ENCODE measurements at regions not wholly inside any gene's neighbourhood (a gene's known extent, or its start where the extent isn't known, plus 50 kb on each side); places are given as distances from the start of the nearest gene placed in this dataset.

GRCh38 chr1:222138095-222138494, 396.2 kb upstream of the DUSP10 start:
- Histone ChIP-seq H3K4me3 (ENCODE audit: insufficient read depth, low read length) (no peak overlapping the region), H3K27ac (ENCODE audit: low read depth, low read length) (no peak overlapping the region), H3K27me3 (ENCODE audit: insufficient read depth, low read length) (no peaks in the 10 kb centered on the region), H2AFZ (ENCODE audit: low read length) (no peak overlapping the region), H3K9me3 (ENCODE audit: low read depth, low read length) (no peaks in the 10 kb centered on the region), H3K79me2 (ENCODE audit: insufficient read depth, low read length) (no peaks in the 10 kb centered on the region), H4K20me1 (ENCODE audit: insufficient read depth, low read length) (no peaks in the 10 kb centered on the region), H3K4me1 (ENCODE audit: insufficient read depth, low read length) (no peaks in the 10 kb centered on the region), H3K36me3 (ENCODE audit: insufficient read depth, low read length) (no peaks in the 10 kb centered on the region), H3K4me2 (ENCODE audit: insufficient read depth, low read length) (no peak overlapping the region)
- TF ChIP-seq CTCF (IDR thresholded peaks at IDR 0.05; ENCODE audit: extremely low read depth, low read depth, low read length), result no peak
- DNase-seq (ENCODE audit: insufficient read length, low spot score, missing footprints), result no peak

DNA sequence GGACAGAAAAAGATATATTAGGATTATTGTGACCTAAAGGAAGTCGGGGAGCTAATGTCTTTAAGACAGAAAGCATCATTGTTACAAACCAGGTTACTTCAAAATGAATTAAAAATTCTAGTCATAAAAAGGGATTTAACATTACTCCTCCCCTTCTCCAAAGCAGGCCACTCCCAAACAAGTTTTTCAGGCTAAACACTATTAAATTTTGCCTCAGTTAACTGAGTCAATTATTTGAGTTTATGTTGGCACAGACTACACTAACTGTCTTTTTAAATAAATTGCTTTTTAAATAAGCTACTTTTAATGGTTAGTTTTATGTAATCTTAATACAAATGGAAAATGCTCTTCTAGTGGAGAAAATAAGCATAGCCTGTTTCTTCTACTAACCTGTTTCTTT, 395.0 kb upstream of the DUSP10 start:
- DNase-seq (ENCODE audit: insufficient read length, low spot score, missing footprints), result no peak
- TF ChIP-seq CTCF (IDR thresholded peaks at IDR 0.05; ENCODE audit: extremely low read depth, low read depth, low read length), result no peak
- no peaks in the 10 kb centered on the region for H3K9me3 ChIP-seq (ENCODE audit: low read depth, low read length)

GRCh38 chr1:222129041-222129440, 387.2 kb upstream of the DUSP10 start:
- no peak for TF ChIP-seq CTCF (IDR thresholded peaks at IDR 0.05; ENCODE audit: extremely low read depth, low read depth, low read length)
- Histone ChIP-seq H3K4me2 (ENCODE audit: insufficient read depth, low read length) (no peak overlapping the region), H4K20me1 (ENCODE audit: insufficient read depth, low read length) (no peaks in the 10 kb centered on the region), H3K36me3 (ENCODE audit: insufficient read depth, low read length) (no peaks in the 10 kb centered on the region), H3K4me3 (ENCODE audit: insufficient read depth, low read length) (no peak overlapping the region), H3K79me2 (ENCODE audit: insufficient read depth, low read length) (no peaks in the 10 kb centered on the region), H3K4me1 (ENCODE audit: insufficient read depth, low read length) (no peaks in the 10 kb centered on the region), H2AFZ (ENCODE audit: low read length) (no peak overlapping the region), H3K27ac (ENCODE audit: low read depth, low read length) (no peak overlapping the region), H3K9me3 (ENCODE audit: low read depth, low read length) (no peaks in the 10 kb centered on the region), H3K27me3 (ENCODE audit: insufficient read depth, low read length) (no peaks in the 10 kb centered on the region)
- no peak for DNase-seq (ENCODE audit: insufficient read length, low spot score, missing footprints)

More for the DNA sequence above, 395.0 kb upstream of the DUSP10 start:
- Histone ChIP-seq H3K79me2 (ENCODE audit: insufficient read depth, low read length) (no peaks in the 10 kb centered on the region), H3K4me1 (ENCODE audit: insufficient read depth, low read length) (no peaks in the 10 kb centered on the region), H3K27me3 (ENCODE audit: insufficient read depth, low read length) (no peaks in the 10 kb centered on the region), H3K4me3 (ENCODE audit: insufficient read depth, low read length) (no peak overlapping the region), H3K36me3 (ENCODE audit: insufficient read depth, low read length) (no peaks in the 10 kb centered on the region), H3K4me2 (ENCODE audit: insufficient read depth, low read length) (no peak overlapping the region), H3K27ac (ENCODE audit: low read depth, low read length) (no peak overlapping the region), H4K20me1 (ENCODE audit: insufficient read depth, low read length) (no peaks in the 10 kb centered on the region), H2AFZ (ENCODE audit: low read length) (no peak overlapping the region)

GRCh38 chr1:222127526-222128152, 385.8 kb upstream of the DUSP10 start:
- TF ChIP-seq CTCF (IDR thresholded peaks at IDR 0.05; ENCODE audit: extremely low read depth, low read depth, low read length), result no peak
- H3K27me3 ChIP-seq (ENCODE audit: insufficient read depth, low read length), result no peaks in the 10 kb centered on the region
- H3K27ac ChIP-seq (ENCODE audit: low read depth, low read length), result no peak overlapping the region
- peak; percentile 69 for DNase-seq (ENCODE audit: insufficient read length, low spot score, missing footprints)
- peak overlapping the region; percentile 30 for H2AFZ ChIP-seq (ENCODE audit: low read length)
- H3K79me2 ChIP-seq (ENCODE audit: insufficient read depth, low read length), result no peaks in the 10 kb centered on the region
- H3K36me3 ChIP-seq (ENCODE audit: insufficient read depth, low read length), result no peaks in the 10 kb centered on the region
- H3K4me1 ChIP-seq (ENCODE audit: insufficient read depth, low read length), result no peaks in the 10 kb centered on the region
- H3K4me3 ChIP-seq (ENCODE audit: insufficient read depth, low read length), result no peak overlapping the region
- H3K9me3 ChIP-seq (ENCODE audit: low read depth, low read length), result no peaks in the 10 kb centered on the region
- no peak overlapping the region for H3K4me2 ChIP-seq (ENCODE audit: insufficient read depth, low read length)
- no peaks in the 10 kb centered on the region for H4K20me1 ChIP-seq (ENCODE audit: insufficient read depth, low read length)
